ENCODE measurements at regions not wholly inside any gene's neighbourhood (a gene's known extent, or its start where the extent isn't known, plus 50 kb on each side); places are given as distances from the start of the nearest gene placed in this dataset.
"Not testable (repeated sequence)": the region's sequence is repeated elsewhere in the genome, so short reads cannot be mapped to it uniquely, and the experiment has no call there.

DNA sequence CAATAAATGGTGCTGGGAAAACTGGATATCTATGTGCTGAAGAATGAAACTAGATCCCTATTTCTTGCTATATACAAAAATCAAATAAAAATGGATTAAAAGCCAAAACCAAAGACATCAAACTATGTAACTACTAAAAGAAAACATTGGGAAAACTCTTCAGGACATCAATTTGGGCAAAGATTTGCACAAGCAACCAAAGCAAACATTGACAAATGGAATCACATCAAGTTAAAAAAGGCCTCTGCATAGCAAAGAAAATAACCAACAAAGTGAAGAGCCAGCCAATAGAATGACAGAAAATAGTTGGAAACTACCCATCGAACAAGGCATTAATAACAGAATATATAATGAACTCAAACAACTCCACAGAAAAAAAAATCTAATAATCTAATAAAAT lies 1495.3 kb downstream of the SI start:
- DNase-seq, result no peak

DNA sequence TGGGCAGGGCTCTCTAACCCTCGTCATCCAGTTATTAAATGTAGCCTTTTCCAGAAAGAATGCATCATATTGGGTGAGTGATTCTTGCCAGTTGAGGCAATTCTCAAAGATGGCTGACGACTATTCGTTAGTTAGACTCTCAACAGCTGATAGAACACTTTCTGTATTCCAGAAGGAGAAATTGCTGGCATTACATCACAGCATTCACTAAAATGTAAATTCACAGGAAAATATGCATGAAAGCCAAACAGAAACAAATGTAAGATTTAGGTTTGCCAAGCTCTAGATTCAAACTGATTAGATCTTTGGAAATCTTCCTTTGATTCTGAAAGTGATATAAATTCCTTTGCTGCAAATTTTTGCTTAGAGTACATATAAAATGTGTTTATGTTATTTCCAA lies 1501.0 kb downstream of the SI start:
- no peak for DNase-seq

DNA sequence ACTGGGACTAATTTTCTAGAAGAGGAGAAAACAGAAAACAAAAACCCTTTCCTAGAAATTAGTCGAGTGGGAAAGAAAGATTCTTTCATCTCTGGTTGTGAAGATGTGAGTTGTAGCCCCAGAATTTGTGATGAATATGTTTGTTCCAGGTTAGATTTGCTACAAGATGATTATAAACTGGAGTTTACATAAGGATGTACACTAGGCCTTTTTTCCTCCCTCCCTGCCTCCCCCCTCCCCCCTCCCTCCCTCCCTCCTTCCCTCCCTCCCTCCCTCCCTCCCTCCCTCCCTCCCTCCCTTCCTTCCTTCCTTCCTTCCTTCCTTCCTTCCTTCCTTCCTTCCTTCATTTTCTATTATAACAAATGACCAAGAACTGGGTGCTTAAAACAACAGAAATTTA lies 1502.0 kb downstream of the SI start:
- DNase-seq, result no peak

DNA sequence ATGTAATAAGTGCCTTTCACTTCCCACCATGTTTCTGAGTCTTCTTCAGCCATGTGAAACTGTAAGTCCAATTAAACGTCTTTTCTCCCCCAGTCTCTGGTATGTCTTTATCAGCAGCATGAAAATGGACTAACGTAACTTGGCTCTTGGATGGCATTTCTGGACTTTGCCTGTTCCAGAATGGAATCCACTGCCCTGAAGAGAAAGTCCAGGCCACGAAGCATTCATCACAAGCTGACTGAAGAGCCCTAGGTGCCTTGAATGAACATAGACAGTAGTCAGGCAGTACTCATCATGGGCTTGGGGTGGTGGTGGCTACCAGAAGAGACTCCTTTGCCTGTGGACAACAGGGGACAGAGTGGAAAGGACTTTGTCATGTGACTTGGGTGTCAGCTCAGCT lies 1505.0 kb downstream of the SI start:
- no peak for DNase-seq

DNA sequence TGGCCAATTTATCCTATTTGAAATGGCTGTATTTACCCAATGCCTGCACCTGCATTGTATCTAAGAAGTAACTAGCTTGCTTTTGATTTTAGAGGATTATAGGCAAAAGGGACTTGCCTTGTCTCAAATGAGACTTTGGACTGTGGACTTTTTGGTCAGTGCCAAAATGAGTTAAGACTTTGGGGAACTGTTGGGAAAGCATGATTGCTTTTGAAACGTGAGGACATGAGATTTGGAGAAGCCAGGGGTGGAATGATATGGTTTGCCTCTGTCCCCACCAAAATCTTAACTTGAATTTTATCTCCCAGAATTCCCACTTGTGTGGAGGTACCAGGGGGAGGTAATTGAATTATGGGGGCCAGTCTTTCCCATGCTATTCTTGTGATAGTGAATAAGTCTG lies 1505.4 kb downstream of the SI start:
- DNase-seq, result no peak

DNA sequence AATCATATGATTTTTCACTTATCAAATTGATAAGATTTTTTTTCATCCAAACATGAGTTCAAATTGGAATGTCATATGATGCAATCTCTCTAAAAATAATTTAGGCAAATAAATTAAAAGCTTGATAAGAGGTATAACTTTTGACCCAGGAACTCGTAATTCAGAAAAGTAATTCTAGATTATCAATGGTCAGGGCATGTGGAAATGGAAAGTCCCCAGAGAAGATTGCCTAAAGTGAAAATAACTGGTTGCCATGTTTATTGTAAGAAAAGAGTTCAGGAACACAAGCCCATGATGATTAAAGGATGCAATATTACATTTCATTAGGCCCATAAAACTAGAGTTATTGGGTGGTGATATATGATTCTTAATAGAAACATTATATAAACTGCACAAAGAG lies 1514.8 kb downstream of the SI start:
- no peak for DNase-seq

DNA sequence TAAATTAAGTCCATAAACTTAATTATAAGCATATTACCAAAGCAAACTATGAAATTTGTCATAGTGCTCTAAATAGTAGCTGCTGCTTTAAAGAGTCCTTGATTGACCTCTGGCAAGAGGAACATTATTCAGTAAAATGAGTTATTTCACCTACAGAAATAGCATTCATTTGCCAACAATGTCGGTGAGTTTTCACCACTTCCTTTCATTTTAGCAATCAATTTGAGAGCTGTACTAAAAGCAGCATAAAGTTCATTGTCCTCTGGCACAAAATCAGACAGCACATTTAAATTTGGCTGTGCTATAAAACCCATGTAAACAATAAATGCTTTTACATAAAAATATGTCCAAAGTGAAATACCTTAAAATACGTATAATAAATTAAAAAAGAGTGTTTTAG lies 1515.7 kb downstream of the SI start:
- no peak for DNase-seq

DNA sequence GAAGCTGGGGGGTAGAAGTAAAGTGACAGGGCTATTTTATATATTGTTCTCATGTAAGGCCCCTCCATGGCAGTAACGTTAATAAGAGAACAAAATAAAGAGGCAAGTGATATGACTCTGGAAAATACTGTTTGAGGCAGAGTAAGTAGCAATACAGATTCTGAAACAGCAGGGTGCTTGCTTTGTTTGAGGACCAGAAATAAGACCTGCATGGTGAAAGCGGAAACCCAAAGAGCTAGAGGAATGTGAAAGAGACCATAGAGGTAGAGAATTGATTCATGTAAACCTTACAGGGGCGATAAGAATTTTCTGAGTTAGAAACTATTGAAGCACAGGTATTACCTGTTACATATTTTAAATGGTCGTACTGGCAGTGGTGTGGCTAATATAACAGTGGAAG lies 1517.1 kb downstream of the SI start:
- DNase-seq, result no peak

DNA sequence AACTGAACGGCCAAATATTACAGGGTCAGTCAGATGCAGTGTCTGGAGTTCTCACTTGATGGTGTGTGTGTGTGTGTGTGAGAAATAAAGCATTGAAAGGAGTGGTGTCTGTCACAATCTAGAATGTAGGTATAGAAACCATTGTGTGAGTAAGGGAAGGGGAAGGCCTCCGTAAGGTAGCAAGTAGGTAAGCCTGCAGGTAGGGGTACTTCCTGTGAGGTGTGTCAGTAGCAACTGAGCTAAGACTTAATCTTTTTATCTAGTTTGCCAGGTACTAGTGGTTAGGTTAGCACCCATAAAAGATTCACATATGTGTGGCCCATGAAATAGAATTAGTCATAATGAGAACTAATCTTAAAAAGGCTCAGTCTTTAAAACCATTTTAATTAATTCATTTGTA lies 1517.8 kb downstream of the SI start:
- no peak for DNase-seq

DNA sequence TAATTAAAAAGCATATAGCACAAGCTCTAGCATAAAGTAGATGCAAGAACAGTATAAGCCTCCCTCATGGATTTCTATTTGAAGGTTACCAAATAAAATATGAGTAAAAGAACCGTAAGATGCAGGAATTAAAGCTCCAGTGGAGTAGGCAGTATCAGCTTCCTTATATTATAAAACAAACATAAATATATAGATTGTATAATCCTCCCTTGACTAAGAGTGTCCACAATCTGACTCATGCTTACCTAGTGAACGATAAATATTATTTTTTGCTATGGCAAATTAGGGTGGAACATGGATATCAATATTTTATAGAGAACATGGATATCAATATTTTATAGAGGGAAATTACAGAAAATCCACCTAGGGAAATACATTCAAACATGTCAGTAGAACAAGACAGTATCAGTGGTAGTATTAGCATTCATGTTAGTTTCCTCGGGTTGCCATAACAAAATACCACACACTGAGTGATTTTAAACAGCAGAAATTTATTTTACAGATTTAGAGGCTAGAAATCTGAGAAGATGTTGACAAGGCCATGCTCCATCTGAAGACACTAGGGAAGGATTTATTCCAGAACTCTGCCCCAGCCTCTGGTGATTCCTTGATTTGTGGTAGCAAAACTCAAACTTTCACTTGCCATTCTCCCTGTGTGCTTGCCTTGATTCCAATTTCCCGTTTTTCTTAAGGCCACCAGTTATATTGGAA lies 1521.3 kb downstream of the SI start:
- DNase-seq, result no peak

DNA sequence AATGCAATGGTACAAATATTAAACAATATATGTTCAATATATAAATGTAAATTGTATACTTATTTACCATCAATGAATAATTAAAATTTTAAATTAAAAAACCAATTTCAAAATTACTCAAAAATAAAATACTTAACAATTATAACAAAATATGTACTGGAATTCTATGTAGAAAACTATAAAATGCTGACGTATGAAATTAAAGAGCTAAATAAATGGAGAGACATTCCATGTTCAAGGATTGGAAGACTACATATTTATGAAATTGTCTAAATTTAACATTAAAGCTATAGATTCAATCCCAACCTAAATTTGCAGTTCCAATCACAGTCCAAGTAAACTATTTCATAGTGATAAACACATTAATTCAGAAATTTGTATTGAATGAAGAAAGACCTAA lies 1522.4 kb downstream of the SI start:
- DNase-seq, result no peak

DNA sequence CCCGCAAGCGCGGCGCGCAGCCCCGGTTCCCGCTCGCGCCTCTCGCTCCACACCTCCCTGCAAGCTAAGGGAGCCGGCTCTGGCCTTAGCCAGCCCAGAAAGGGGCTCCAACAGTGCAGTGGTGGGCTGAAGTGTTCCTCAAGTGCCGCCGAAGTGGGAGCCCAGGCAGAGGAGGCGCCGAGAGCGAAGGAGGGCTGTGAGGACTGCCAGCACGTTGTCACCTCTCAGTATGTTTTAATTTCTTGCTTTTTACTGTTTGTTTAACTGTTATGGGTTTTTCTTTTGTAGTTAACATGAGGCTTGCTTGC lies 1525.7 kb downstream of the SI start:
- no peak for DNase-seq

DNA sequence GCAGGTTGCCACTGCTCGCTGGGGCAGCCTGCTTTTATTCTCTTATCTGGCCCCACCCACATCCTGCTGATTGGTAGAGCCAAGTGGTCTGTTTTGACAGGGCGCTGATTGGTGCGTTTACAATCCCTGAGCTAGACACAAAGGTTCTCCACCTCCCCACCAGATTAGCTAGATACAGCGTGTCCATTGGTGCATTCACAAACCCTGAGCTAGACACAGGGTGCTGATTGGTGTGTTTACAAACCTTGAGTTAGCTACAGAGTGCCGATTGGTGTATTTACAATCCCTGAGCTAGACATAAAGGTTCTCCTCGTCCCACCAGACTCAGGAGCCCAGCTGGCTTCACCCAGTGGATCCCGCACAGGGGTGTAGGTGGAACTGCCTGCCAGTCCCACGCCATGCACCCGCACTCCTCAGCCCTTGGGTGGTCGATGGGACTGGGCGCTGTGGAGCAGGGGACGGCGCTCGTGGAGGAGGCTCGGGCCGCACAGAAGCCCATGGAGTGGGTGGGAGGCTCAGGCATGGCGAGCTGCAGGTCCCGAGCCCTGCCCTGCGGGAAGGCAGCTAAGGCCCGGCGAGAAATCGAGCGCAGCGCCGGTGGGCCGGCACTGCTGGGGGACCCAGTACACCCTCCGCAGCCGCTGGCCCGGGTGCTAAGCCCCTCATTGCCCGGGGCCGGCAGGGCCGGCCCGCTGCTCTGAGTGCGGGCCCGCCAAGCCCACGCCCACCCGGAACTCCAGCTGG lies 1526.2 kb downstream of the SI start:
- DNase-seq, result not testable (repeated sequence)

DNA sequence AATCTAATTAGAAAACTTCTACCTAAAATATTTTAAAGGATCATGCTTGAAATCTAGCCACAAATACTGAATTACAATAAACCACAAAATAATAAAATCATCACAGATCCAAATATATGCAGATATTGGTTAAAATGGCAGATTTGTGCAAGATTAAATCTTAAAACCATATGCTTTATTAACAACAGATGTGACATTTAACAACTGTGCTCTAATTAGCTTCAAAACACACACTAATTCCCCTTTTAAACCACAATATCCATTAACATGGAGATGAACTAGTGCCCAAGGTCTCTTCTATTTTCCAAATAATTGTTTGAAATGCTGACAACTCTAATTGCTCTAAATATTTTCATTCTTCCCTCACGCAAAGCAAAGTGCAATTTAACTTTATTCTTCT lies 1530.3 kb downstream of the SI start:
- no peak for DNase-seq

DNA sequence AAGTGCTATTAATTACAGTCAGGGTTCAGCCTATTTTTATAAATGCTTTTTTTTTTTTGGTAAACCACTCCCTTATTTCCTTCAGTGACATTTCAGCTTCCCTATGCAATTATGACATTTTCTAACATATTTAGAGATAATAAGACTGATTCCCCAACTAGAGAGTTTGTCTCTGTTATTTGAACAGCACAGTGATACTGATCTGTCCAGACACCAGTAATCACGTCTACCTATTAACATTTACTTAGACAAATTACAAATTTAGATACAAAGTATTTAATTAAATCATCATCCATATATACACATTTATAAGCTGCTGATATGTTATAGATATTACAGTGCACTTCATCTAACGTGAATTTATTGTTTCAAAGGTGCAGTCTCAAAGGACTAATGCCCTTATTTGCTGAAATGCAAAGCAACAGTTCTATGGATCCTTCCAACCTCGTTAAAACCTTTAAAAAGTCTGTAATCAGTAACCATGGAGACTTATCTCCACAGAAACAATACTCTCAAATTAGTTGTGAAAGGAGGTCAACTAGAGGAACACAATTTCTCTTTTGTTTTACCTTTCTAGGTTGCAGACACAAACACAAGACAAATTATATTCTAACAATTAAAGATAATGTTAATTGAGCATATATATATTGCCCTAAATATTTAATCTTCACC lies 1531.1 kb downstream of the SI start:
- peak; percentile 1 for DNase-seq

DNA sequence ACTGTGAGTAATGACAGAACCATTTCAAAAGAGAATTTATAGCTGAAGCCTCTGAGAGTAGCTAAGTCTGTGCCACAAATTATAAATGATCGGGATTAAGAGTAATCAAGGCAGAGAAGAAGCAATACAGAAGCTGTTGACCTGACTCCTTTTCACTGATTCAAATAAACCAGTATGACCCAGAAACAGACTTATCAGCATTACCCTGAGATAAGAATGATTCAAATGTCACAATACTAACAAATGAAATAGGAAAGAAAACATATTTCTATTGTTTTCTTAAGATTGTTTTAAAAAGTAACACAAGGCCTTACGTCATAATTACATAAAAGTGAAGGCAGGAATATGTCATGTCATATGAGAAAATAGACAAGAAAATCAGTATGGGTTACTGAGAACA lies 1534.6 kb downstream of the SI start:
- DNase-seq, result no peak

DNA sequence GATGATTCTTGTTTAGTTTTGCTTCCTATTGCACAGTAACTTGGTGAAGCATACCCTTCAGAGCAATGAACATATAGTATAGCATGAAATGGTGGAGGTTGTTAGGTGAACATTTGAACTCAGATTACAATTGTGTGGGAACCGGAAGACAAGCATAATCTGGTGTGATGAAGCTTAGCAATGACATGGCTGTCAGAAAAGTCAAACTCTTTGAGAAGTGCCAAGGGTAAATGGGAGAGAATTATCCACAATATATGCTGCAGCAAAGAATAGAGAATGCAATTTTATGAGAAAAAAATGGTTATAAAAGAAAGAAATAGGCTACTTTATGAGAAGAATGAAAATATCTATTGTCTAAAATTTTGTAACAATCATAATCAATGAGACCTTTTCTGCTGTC lies 1536.7 kb downstream of the SI start:
- no peak for DNase-seq

DNA sequence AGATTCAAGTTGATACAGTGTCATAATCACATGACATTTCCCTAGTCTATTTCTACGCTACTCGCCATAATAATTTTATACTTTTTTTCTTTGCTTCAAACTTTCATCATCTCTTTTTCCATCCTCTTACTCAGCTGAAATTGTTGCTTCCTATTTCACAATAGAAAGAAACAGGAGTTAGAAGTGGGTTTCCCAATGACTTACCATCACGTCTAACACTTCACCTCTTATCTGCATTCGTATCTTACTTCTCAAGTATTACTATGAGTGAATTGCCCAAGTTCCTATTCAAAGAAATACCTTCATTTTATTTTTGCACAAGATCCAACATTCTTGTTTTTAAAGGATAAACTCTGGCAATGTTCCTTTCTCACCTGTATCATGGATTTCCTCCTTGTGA lies 1539.9 kb downstream of the SI start:
- DNase-seq, result no peak

DNA sequence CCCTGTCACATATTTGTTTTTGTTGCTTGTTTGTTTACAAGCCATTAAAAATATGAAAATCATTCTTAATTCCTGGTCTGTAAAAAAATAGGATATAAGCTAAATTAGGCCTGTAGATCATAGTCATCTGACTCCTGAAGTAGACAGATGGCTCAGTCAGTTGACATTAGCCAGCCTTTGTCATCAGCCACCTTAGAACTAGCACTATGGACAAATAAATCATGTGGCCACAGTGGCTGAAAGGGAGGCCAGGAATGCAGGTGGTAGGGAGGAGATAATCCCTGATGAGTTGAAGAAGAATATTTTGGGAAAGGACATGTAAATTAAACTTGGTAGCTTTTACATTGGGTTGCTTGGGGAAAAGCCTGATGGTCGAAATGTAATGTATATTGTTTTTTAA lies 1544.9 kb downstream of the SI start:
- no peak for DNase-seq

DNA sequence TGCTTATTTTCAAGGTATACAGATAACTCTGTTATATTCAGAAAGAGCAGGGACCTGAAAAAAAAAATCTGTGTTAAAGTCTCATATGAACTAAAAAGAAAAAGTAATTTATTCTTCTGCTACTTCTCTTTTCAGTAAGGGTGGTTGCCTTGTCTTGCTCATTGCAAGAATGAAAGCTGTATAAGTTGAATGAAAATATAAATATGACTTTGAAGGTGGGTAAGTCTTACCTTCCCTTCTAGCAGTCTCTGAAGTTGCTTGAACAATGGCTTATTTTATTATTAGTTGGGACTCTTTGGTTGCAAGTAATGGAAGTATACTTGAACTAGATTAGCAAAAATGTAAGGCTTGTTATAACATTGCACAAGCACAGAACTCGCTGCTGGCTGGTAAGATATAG lies 1554.9 kb downstream of the SI start:
- no peak for DNase-seq

DNA sequence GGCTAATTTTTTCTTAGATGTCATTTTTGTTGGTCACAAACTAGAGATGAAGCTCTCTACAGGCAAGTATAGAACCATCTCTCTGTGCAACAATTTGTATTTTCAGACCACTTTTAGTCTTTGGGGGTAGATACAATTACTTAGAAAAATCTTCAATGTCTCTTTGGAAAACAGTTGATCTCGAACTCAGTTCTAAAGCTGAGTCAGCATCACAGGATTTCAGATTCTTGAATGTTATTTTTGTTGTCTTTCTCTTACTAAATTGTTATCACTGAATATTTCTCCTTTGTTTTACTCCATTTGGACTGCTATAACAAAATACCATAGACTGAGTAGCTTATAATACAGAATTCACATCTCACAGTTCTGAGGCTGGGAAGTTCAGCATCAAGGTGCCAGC lies 1557.0 kb downstream of the SI start:
- DNase-seq, result no peak

DNA sequence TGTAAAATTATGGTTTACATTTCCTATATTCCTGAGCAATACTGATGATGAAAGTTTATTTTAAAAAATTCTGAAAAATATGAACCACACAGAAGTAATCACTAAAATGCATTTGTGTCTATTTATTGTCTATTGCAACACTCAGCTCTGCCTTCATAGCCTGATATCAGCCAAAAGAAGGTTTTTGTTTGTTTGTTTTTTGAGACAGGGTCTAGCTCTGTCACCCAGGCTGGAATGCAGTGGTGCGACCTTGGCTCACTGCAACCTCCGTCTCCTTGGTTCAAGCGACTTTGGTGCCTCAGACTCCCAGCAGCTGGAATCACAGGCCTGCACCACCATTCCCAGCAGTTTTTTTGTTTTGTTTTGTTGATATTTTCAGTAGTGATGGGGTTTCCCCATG lies 1560.2 kb downstream of the SI start:
- DNase-seq, result no peak

DNA sequence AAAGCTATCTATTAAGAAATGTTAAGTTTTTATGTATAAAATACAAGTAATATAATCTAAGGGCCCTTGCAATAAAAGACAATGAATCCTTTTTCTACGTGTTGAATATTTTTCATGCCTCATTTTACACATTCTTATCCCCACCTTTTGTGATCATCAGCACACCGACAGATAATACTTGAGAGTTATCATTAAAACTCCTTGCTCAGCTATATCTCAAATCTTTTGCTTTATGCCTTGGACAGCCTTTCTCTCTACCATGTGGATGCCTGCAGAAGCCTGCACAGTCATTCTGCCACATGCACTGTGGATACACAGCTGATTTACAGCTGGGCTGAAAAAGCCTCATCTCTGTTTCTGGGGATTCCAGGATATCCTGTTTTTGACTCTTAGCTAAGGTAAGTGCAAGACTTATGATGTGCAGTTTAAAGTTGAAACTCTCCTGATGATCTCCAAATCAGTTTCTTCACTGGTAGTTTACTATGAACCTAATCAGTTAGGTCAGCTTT lies 1565.1 kb downstream of the SI start:
- DNase-seq, result no peak

DNA sequence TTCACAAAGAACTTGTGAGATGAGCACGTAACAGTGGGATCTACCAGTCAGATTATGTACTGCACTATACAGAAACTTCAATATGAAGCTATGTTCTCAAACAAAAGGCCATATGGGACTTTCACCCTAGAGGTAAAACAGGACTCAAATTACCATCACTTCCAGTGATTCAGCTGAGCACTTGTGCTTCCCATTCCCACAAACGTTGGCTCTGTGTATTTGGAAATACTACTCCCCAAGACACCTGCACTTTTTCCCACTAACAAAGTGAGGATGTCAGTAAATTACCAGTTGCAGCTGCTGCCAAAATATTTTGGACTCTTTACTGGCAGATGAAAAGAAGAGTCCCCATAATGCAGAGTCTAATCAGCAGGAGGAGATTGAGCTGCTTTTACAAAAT lies 1570.1 kb downstream of the SI start:
- DNase-seq, result no peak
